ENCODE measurements at regions not wholly inside any gene's neighbourhood (a gene's known extent, or its start where the extent isn't known, plus 50 kb on each side); places are given as distances from the start of the nearest gene placed in this dataset.

GRCh38 chr3:5846261-5846660, 658.8 kb downstream of the EDEM1 start:
- TF ChIP-seq CTCF (IDR thresholded peaks at IDR 0.05; ENCODE audit: low read length, missing control alignments): no peak
- no peak for DNase-seq (ENCODE audit: low read depth)
- no peak overlapping the region for H3K4me3 ChIP-seq (replicated peaks; ENCODE audit: low read depth, low read length)

- DNase-seq (ENCODE audit: low read depth): no peak
- no peak for TF ChIP-seq CTCF (IDR thresholded peaks at IDR 0.05; ENCODE audit: low read length, missing control alignments)
Observed at GRCh38 chr3:5861151-5861550, 673.6 kb downstream of the EDEM1 start.

GRCh38 chr3:5874931-5875341, 687.4 kb downstream of the EDEM1 start:
- no peak for TF ChIP-seq CTCF (IDR thresholded peaks at IDR 0.05; ENCODE audit: low read length, missing control alignments)
- DNase-seq (ENCODE audit: low read depth): no peak

More at GRCh38 chr3:5861151-5861550, 673.6 kb downstream of the EDEM1 start:
- no peak overlapping the region for H3K4me3 ChIP-seq (replicated peaks; ENCODE audit: low read depth, low read length)

GRCh38 chr3:5888851-5889250, 701.3 kb downstream of the EDEM1 start:
- no peak overlapping the region for H3K4me3 ChIP-seq (replicated peaks; ENCODE audit: low read depth, low read length)
- no peak for DNase-seq (ENCODE audit: low read depth)
- TF ChIP-seq CTCF (IDR thresholded peaks at IDR 0.05; ENCODE audit: low read length, missing control alignments): no peak

More at GRCh38 chr3:5874931-5875341, 687.4 kb downstream of the EDEM1 start:
- no peak overlapping the region for H3K4me3 ChIP-seq (replicated peaks; ENCODE audit: low read depth, low read length)

- no peak for DNase-seq (ENCODE audit: low read depth)
- TF ChIP-seq CTCF (IDR thresholded peaks at IDR 0.05; ENCODE audit: low read length, missing control alignments): no peak
- H3K4me3 ChIP-seq (replicated peaks; ENCODE audit: low read depth, low read length): no peak overlapping the region
Observed at GRCh38 chr3:5889374-5889773, 701.9 kb downstream of the EDEM1 start.

GRCh38 chr3:5891711-5892110, 704.2 kb downstream of the EDEM1 start:
- no peak for DNase-seq (ENCODE audit: low read depth)
- TF ChIP-seq CTCF (IDR thresholded peaks at IDR 0.05; ENCODE audit: low read length, missing control alignments): no peak
- no peak overlapping the region for H3K4me3 ChIP-seq (replicated peaks; ENCODE audit: low read depth, low read length)

- TF ChIP-seq CTCF (IDR thresholded peaks at IDR 0.05; ENCODE audit: low read length, missing control alignments): no peak
- DNase-seq (ENCODE audit: low read depth): no peak
- no peak overlapping the region for H3K4me3 ChIP-seq (replicated peaks; ENCODE audit: low read depth, low read length)
Observed at GRCh38 chr3:5898106-5898505, 710.6 kb downstream of the EDEM1 start.
